ENCODE measurements at regions not wholly inside any gene's neighbourhood (a gene's known extent, or its start where the extent isn't known, plus 50 kb on each side); places are given as distances from the start of the nearest gene placed in this dataset.

DNA sequence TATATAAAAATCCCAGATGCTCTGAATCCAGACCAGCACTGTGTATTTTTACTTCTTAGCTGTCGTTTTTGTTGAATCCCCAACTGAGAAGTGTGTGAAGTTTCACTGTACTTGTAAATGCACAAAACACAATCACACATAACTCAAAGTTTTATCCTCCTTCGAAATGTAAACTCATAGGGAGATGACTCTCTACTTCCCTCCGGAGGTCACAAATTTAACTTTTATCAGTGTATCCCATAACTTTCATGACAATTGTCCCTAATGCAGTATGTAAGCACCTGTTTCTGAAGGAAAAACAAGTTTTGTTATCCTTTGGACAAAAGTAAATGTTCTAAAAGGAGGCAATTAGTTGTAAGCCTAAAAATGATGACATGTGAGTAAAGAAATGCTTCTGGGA lies 665.0 kb upstream of the SLITRK6 start:
- TF ChIP-seq, protein P1, sequence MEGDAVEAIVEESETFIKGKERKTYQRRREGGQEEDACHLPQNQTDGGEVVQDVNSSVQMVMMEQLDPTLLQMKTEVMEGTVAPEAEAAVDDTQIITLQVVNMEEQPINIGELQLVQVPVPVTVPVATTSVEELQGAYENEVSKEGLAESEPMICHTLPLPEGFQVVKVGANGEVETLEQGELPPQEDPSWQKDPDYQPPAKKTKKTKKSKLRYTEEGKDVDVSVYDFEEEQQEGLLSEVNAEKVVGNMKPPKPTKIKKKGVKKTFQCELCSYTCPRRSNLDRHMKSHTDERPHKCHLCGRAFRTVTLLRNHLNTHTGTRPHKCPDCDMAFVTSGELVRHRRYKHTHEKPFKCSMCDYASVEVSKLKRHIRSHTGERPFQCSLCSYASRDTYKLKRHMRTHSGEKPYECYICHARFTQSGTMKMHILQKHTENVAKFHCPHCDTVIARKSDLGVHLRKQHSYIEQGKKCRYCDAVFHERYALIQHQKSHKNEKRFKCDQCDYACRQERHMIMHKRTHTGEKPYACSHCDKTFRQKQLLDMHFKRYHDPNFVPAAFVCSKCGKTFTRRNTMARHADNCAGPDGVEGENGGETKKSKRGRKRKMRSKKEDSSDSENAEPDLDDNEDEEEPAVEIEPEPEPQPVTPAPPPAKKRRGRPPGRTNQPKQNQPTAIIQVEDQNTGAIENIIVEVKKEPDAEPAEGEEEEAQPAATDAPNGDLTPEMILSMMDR (IDR thresholded peaks at IDR 0.05): no peak
- no peak for TF ChIP-seq POLR2AphosphoS5 (IDR thresholded peaks at IDR 0.05)
- TF ChIP-seq POLR2A (IDR thresholded peaks at IDR 0.05): no peak
